Thoracic aorta (tissue), 2 donors: ENCODE measurements at regions not wholly inside any gene's neighbourhood (a gene's known extent, or its start where the extent isn't known, plus 50 kb on each side); places are given as distances from the start of the nearest gene placed in this dataset.

ENCODE experiments used
- ATAC-seq: fragments of 150-250 bp; one replicate; pipeline ENCODE4 v1.8.0; 2017; ENCODE audit warnings: low read depth; ENCODE audit not compliant: insufficient number of reproducible peaks, low FRiP score
- DNase-seq: peaks from one replicate; pipeline ENCODE4 v3.0.0-alpha.2; 2020; ENCODE audit warnings: low spot score
- H3K27ac ChIP-seq, 2 donors: fragments of 200-600 bp; sonication (generic); 1 replicate in 1 of 2; 2 replicates in 1 of 2; pipeline ENCODE4 v1.5.1; 2016; ENCODE audit warnings: mild to moderate bottlenecking in 2 of 2, moderate library complexity in 2 of 2
- H3K27me3 ChIP-seq: fragments of 200-600 bp; sonication (generic); replicated peaks from 2 replicates; pipeline ENCODE4 v1.6.0; 2016; ENCODE audit warnings: mild to moderate bottlenecking; ENCODE audit not compliant: insufficient read depth
- H3K36me3 ChIP-seq: fragments of 200-600 bp; sonication (generic); one replicate; pipeline ENCODE4 v1.5.1; 2016
- H3K4me1 ChIP-seq, 2 donors: fragments of 200-600 bp; sonication (generic); 1 replicate in 1 of 2; 2 replicates in 1 of 2; pipeline versions ENCODE4 v1.5.1 to v1.6.0; 2016; ENCODE audit warnings: low read depth in 2 of 2, mild to moderate bottlenecking in 1 of 2; ENCODE audit not compliant: control insufficient read depth in 1 of 2
- H3K4me3 ChIP-seq: fragments of 200-600 bp; sonication (generic); 2 replicates; pipeline ENCODE4 v1.5.1; 2016; ENCODE audit warnings: mild to moderate bottlenecking
- H3K9me3 ChIP-seq: fragments of 200-600 bp; sonication (generic); 2 replicates; pipeline ENCODE4 v1.5.1; 2016
- TF ChIP-seq, protein P1 (sequence below): fragments of 200-600 bp; sonication (generic); IDR thresholded peaks from one replicate; pipeline ENCODE4 v1.5.1; 2019; ENCODE audit warnings: antibody characterized with exemption

DNA sequence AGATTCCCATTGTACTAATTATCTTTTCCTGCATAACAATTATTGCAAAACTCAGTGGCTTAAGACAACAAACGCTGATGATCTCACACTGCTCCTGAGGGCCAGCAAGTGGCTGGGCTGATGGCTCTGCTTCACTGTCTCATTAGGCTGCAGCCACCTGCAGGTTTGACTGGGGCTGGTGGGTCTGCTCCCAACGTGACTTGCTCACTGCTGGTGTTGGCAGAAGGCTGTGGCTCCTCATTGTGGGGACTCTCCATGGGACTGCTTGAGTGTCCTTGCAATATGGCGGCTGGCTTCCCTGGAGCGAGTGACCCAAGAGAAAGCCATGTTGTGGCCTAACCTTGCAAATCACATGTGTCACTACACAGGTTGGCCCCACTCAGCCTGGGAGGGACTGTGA lies 71.1 kb downstream of the PLXNA1 start:
- ATAC-seq = no peak
- TF ChIP-seq, protein P1, sequence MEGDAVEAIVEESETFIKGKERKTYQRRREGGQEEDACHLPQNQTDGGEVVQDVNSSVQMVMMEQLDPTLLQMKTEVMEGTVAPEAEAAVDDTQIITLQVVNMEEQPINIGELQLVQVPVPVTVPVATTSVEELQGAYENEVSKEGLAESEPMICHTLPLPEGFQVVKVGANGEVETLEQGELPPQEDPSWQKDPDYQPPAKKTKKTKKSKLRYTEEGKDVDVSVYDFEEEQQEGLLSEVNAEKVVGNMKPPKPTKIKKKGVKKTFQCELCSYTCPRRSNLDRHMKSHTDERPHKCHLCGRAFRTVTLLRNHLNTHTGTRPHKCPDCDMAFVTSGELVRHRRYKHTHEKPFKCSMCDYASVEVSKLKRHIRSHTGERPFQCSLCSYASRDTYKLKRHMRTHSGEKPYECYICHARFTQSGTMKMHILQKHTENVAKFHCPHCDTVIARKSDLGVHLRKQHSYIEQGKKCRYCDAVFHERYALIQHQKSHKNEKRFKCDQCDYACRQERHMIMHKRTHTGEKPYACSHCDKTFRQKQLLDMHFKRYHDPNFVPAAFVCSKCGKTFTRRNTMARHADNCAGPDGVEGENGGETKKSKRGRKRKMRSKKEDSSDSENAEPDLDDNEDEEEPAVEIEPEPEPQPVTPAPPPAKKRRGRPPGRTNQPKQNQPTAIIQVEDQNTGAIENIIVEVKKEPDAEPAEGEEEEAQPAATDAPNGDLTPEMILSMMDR = no peak

DNA sequence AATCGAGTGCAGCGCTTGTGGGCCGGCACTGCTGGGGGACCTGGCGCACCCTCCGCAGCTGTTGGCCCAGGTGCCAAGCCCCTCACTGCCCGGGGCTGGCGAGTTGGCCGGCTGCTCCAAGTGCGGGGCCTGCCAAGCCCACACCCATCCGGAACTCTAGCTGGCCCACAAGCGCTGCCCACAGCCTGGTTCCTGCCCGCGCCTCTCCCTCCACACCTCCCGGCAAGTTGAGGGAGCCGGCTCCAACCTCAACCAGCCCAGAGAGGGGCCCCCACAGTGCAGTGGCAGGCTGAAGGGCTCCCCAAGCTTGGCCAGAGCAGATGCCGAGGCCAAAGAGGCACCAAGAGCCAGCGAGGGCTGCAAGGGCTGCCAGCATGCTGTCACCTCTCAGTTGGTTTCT lies 73.4 kb downstream of the PLXNA1 start:
- Histone ChIP-seq H3K27ac (no peak overlapping the region), H3K4me3 (no peak overlapping the region), H3K27me3 (no peaks in the 10 kb centered on the region), H3K4me1 (peaks cover 0 to 28% of the 10 kb centered on the region in 2 donors), H3K9me3 (peaks cover 8% of the 10 kb centered on the region), H3K36me3 (no peaks in the 10 kb centered on the region)
- ATAC-seq (no peak), DNase-seq (no peak)
- TF ChIP-seq, protein P1 = no peak

More for the DNA sequence above, 71.1 kb downstream of the PLXNA1 start:
- Histone ChIP-seq H3K27me3 (no peaks in the 10 kb centered on the region), H3K4me3 (no peak overlapping the region), H3K36me3 (no peaks in the 10 kb centered on the region), H3K27ac (no peak overlapping the region), H3K4me1 (peaks cover 0 to 42% of the 10 kb centered on the region in 2 donors), H3K9me3 (peaks cover 8% of the 10 kb centered on the region)
- DNase-seq = no peak

DNA sequence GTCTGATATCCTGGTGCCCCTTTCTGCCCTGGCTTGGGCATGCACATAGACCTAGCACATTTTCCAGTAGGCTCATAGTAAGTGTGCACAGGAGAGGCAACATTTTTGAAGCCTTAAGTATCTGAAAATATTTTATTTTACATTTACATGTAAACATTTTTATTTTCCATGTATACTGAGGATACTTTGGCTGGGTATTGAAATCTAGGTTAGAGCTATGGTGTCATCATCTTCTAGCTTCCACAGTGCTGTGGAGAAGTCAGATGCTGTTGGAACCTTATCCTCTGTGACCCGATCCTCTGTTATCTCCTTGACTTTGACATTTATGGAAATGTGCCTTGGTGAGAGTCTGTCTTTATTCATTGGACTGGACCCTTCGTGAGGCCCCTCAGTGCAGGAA lies 74.1 kb downstream of the PLXNA1 start:
- no peak overlapping the region for H3K27ac ChIP-seq
- H3K27me3 ChIP-seq = no peaks in the 10 kb centered on the region
- peaks cover 8% of the 10 kb centered on the region for H3K9me3 ChIP-seq
- ATAC-seq = no peak
- H3K4me1 ChIP-seq = peaks cover 0 to 21% of the 10 kb centered on the region in 2 donors
- no peak overlapping the region for H3K4me3 ChIP-seq
- H3K36me3 ChIP-seq = no peaks in the 10 kb centered on the region
- DNase-seq = no peak
- TF ChIP-seq, protein P1 = no peak

DNA sequence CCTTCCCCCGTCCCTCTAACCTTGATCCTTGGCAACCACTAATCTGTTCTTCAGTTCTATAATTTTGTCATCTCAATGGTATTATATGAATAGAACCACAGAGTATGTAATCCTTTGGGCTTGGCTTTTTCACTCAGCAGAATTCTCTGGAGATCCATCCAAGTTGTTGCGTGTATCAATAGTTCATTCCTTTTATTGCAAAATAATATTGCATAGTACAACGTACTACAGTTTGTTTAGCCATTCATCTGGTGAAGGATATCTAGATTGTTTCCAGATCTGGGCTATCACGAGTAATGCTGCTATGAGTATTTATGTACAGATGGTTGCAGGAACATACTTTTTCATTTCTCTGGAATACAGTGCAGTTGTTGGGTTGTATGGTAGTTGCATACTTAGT lies 76.2 kb downstream of the PLXNA1 start:
- TF ChIP-seq, protein P1 = no peak
- peaks cover 8% of the 10 kb centered on the region for H3K9me3 ChIP-seq
- H3K4me3 ChIP-seq = no peak overlapping the region
- H3K27ac ChIP-seq = no peak overlapping the region
- no peaks in the 10 kb centered on the region for H3K36me3 ChIP-seq
- no peaks in the 10 kb centered on the region for H3K4me1 ChIP-seq
- no peaks in the 10 kb centered on the region for H3K27me3 ChIP-seq
- DNase-seq (no peak), ATAC-seq (no peak)

DNA sequence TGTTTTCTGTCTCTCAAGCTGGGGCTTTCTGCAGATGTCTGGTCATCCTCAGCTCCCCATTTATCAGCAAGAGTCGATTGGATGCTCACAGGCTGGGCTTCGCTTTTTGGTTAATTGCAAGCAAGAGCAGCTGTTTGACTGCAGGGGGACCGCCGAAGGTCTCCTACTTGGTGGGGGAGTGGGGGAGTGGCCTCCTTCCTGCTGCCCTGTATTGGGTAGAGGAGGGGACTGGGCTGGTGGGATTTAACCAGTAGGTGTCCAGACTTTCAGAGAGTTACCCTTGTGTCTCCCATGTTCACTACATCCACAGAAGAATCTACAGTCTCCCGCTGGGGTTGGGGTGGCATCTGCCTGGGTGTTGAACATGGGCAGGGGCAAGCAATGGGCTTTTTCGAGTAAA lies 78.7 kb downstream of the PLXNA1 start:
- Histone ChIP-seq H3K27me3 (no peaks in the 10 kb centered on the region), H3K4me1 (no peaks in the 10 kb centered on the region), H3K9me3 (peaks cover 8% of the 10 kb centered on the region), H3K36me3 (no peaks in the 10 kb centered on the region), H3K4me3 (no peak overlapping the region), H3K27ac (no peak overlapping the region)
- DNase-seq = no peak
- ATAC-seq = no peak
- TF ChIP-seq, protein P1 = no peak
